ENCODE measurements at regions not wholly inside any gene's neighbourhood (a gene's known extent, or its start where the extent isn't known, plus 50 kb on each side); places are given as distances from the start of the nearest gene placed in this dataset.

DNA sequence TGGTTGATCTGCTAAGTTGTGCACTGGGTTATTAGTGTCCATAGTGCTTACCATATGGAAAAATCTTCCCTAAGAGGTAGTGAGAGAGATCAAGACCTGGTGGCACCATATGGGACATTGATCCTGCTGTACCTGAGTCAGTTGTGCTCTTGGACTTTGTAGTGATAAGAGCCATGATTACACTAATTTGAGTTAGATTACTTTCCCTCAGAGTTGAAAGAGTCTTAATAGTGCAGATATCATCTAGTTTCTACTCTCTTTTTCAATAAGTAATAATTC, 114.2 kb downstream of the KCNE4 start:
- Histone ChIP-seq H3K4me1 (ENCODE audit: control insufficient read depth in 3 of 3, insufficient read depth in 2 of 3, low read depth in 1 of 3, low read length in 2 of 3) (peaks cover 0 to 3% (median 0%) of the 10 kb centered on the region in 3 donors), H3K36me3 (ENCODE audit: control insufficient read depth in 3 of 3, insufficient read depth in 2 of 3, low read depth in 1 of 3, low read length in 3 of 3) (no peaks in the 10 kb centered on the region), H3K9me3 (ENCODE audit: control insufficient read depth in 2 of 2, insufficient read depth in 1 of 2, low read depth in 1 of 2, low read length in 1 of 2) (no peaks in the 10 kb centered on the region), H3K27ac (ENCODE audit: low read depth in 1 of 3, low read length in 2 of 3) (no peak overlapping the region), H3K4me3 (ENCODE audit: low read depth in 1 of 3, low read length in 3 of 3) (no peak overlapping the region), H3K27me3 (ENCODE audit: control insufficient read depth in 3 of 3, insufficient read depth in 3 of 3, low read length in 3 of 3) (no peaks in the 10 kb centered on the region)
- FAIRE-seq (no peak), DNase-seq (peak in 1 of 2 donors; percentile 87)

DNA sequence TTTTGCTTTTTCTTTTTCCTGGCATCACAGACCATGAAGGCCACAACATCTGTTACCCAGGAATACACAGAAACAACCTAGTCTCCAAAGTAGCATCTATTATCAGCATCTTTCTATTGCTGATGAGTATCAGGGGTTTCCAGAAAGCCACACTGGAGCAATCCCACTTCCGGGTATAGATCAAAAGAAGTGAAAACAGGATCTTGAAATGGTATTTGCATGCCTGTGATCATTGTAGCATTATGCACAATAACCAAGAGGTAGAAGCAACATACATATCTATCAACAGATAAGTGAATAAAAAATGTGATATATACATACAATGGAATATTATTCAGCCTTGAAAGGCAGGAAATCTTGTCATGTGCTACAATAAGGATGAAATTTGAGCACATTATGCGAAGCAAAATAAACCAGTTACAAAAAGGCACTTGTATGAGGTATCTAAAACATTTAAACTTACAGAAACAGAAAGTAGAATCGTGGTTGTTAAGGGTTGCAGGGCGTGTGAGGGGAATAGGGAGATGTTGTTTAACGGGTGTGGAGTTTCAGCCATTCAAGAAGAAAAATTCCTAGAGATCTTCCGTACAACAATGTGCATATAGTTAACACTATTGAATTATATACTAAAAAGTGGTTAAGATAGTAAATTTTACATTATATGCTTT, 115.1 kb downstream of the KCNE4 start:
- WGBS, 3 donors = 68 to 82% (median 78%) methylated on average over 6 of the region's 6 CpGs
- Histone ChIP-seq H3K36me3 (ENCODE audit: control insufficient read depth in 3 of 3, insufficient read depth in 2 of 3, low read depth in 1 of 3, low read length in 3 of 3) (no peaks in the 10 kb centered on the region), H3K9me3 (ENCODE audit: control insufficient read depth in 2 of 2, insufficient read depth in 1 of 2, low read depth in 1 of 2, low read length in 1 of 2) (no peaks in the 10 kb centered on the region), H3K27me3 (ENCODE audit: control insufficient read depth in 3 of 3, insufficient read depth in 3 of 3, low read length in 3 of 3) (no peaks in the 10 kb centered on the region), H3K4me1 (ENCODE audit: control insufficient read depth in 3 of 3, insufficient read depth in 2 of 3, low read depth in 1 of 3, low read length in 2 of 3) (peaks cover 0 to 3% (median 0%) of the 10 kb centered on the region in 3 donors), H3K4me3 (ENCODE audit: low read depth in 1 of 3, low read length in 3 of 3) (no peak overlapping the region), H3K27ac (ENCODE audit: low read depth in 1 of 3, low read length in 2 of 3) (no peak overlapping the region)
- no peak for DNase-seq
- no peak for FAIRE-seq

DNA sequence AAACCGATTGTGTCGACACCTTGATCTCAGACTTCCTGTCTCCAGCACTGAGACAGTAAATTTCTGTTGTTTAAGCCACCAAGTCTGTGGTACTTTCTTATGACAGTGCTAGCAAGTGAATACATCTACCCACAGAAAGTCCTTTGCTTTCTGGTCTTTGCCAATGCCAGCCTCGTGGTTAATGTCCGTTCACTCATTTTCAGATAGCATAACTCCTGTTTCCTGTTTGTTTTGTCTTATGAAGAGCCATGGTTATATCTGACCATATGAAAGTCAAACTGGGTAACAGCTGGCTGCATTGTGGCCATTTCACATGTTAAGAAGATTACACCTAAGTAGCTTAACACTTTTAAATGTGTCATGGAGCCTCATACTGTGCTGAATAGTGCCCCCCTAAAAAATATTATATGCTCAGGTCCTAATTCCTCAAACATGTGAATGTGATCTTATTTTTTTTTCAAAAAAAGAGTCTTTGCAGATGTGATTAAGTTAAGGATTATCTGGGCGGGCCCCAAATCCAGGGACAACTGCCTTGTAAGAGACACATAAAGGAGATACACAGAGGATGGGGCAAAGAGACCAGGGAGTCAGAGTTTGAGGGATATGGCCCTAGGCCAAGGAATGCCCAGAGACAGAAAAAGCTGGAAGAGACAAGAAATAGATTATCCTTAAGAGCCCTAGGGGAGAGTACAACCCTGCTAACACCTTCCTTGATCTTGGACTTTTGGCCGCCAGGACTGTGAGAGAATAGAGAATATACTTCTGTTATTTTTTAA, 118.0 kb downstream of the KCNE4 start:
- Histone ChIP-seq H3K4me1 (ENCODE audit: control insufficient read depth in 3 of 3, insufficient read depth in 2 of 3, low read depth in 1 of 3, low read length in 2 of 3) (peaks cover 0 to 3% (median 0%) of the 10 kb centered on the region in 3 donors), H3K27me3 (ENCODE audit: control insufficient read depth in 3 of 3, insufficient read depth in 3 of 3, low read length in 3 of 3) (no peaks in the 10 kb centered on the region), H3K4me3 (ENCODE audit: low read depth in 1 of 3, low read length in 3 of 3) (no peak overlapping the region), H3K9me3 (ENCODE audit: control insufficient read depth in 2 of 2, insufficient read depth in 1 of 2, low read depth in 1 of 2, low read length in 1 of 2) (no peaks in the 10 kb centered on the region), H3K36me3 (ENCODE audit: control insufficient read depth in 3 of 3, insufficient read depth in 2 of 3, low read depth in 1 of 3, low read length in 3 of 3) (no peaks in the 10 kb centered on the region), H3K27ac (ENCODE audit: low read depth in 1 of 3, low read length in 2 of 3) (no peak overlapping the region)
- FAIRE-seq (no peak), DNase-seq (no peak)
- whole genome bisulfite sequencing, 3 donors = 59 to 70% (median 65%) methylated on average over 6 of the region's 6 CpGs

DNA sequence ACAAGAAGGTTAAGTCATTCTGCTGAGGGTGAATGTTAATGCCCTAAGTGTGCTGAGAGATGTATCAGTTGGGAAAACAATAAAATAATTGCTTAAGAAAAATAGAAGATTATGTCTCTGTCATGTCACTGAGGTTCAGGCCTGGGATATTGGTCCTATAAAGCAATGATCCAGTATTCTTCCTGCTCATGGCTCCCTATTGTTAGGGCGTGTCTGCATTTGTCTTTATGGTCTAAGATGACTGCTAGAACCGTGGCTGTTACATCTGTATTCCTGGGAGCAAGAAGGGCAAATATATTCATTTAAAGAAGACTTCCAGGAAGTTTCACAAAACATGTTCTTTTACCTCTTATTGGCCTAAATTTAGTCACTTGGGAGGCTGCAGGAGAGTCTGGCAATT, 125.0 kb downstream of the KCNE4 start:
- DNase-seq = no peak
- no peaks in the 10 kb centered on the region for H3K4me1 ChIP-seq (ENCODE audit: control insufficient read depth in 3 of 3, insufficient read depth in 2 of 3, low read depth in 1 of 3, low read length in 2 of 3)

GRCh38 chr2:223180463-223180862, 128.5 kb downstream of the KCNE4 start:
- Histone ChIP-seq H3K9me3 (ENCODE audit: control insufficient read depth in 2 of 2, insufficient read depth in 1 of 2, low read depth in 1 of 2, low read length in 1 of 2) (no peaks in the 10 kb centered on the region), H3K4me1 (ENCODE audit: control insufficient read depth in 3 of 3, insufficient read depth in 2 of 3, low read depth in 1 of 3, low read length in 2 of 3) (no peaks in the 10 kb centered on the region), H3K4me3 (ENCODE audit: low read depth in 1 of 3, low read length in 3 of 3) (no peak overlapping the region), H3K36me3 (ENCODE audit: control insufficient read depth in 3 of 3, insufficient read depth in 2 of 3, low read depth in 1 of 3, low read length in 3 of 3) (no peaks in the 10 kb centered on the region), H3K27me3 (ENCODE audit: control insufficient read depth in 3 of 3, insufficient read depth in 3 of 3, low read length in 3 of 3) (no peaks in the 10 kb centered on the region), H3K27ac (ENCODE audit: low read depth in 1 of 3, low read length in 2 of 3) (no peak overlapping the region)
- DNase-seq (no peak), FAIRE-seq (no peak)
- 44 to 49% (median 46%) methylated on average over 2 of the region's 2 CpGs for WGBS, 3 donors

More for the DNA sequence above, 125.0 kb downstream of the KCNE4 start:
- FAIRE-seq = no peak
- no peak overlapping the region for H3K27ac ChIP-seq (ENCODE audit: low read depth in 1 of 3, low read length in 2 of 3)
- no peak overlapping the region for H3K4me3 ChIP-seq (ENCODE audit: low read depth in 1 of 3, low read length in 3 of 3)
- 34 to 78% (median 48%) methylated on average over 2 of the region's 2 CpGs for WGBS, 3 donors
- H3K9me3 ChIP-seq (ENCODE audit: control insufficient read depth in 2 of 2, insufficient read depth in 1 of 2, low read depth in 1 of 2, low read length in 1 of 2) = no peaks in the 10 kb centered on the region
- no peaks in the 10 kb centered on the region for H3K36me3 ChIP-seq (ENCODE audit: control insufficient read depth in 3 of 3, insufficient read depth in 2 of 3, low read depth in 1 of 3, low read length in 3 of 3)
- H3K27me3 ChIP-seq (ENCODE audit: control insufficient read depth in 3 of 3, insufficient read depth in 3 of 3, low read length in 3 of 3) = no peaks in the 10 kb centered on the region

DNA sequence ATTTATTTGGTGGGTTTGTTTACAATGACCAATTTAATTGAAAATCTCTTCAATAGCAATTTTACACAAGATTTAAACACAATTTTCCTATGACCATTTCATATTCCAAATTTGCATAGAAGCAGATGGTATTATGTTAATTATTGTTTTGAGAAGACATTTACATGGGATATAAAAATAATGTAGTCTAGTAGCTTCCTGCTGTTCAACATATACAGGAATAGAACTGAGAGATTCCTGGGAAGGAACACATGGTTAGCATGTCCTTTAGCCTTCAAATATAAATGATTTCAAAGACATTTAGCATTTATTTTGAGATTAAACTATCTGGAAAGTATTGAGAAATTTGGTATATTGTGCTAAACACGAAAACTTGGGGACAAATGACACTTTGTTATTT, 129.6 kb downstream of the KCNE4 start:
- Histone ChIP-seq H3K9me3 (ENCODE audit: control insufficient read depth in 2 of 2, insufficient read depth in 1 of 2, low read depth in 1 of 2, low read length in 1 of 2) (no peaks in the 10 kb centered on the region), H3K4me1 (ENCODE audit: control insufficient read depth in 3 of 3, insufficient read depth in 2 of 3, low read depth in 1 of 3, low read length in 2 of 3) (no peaks in the 10 kb centered on the region), H3K4me3 (ENCODE audit: low read depth in 1 of 3, low read length in 3 of 3) (no peak overlapping the region), H3K36me3 (ENCODE audit: control insufficient read depth in 3 of 3, insufficient read depth in 2 of 3, low read depth in 1 of 3, low read length in 3 of 3) (no peaks in the 10 kb centered on the region), H3K27ac (ENCODE audit: low read depth in 1 of 3, low read length in 2 of 3) (no peak overlapping the region), H3K27me3 (ENCODE audit: control insufficient read depth in 3 of 3, insufficient read depth in 3 of 3, low read length in 3 of 3) (no peaks in the 10 kb centered on the region)
- FAIRE-seq = no peak
- 32 to 60% (median 56%) methylated on average over 1 of the region's 1 CpG for WGBS, 3 donors
- no peak for DNase-seq

DNA sequence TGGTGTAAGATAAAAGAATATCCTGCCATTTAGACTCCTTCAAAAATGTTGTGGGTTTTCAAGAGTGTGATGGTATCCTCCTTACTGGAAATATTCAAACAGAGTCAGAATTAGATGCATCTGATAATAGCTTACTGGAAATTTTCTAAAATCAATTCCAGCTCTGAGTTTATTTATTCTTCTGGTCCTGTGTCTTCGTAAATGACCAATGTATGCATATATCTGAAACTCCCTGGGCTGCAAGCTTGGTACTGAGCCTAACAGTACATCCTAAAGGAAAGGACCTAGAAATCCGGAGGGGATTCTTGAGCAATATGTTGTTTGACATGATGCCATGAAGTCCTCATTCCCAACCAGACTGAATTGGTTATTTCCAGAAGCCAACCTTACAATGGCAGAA, 130.4 kb downstream of the KCNE4 start:
- 78 to 82% (median 79%) methylated on average over 2 of the region's 2 CpGs for WGBS, 3 donors
- FAIRE-seq (no peak), DNase-seq (no peak)
- Histone ChIP-seq H3K4me1 (ENCODE audit: control insufficient read depth in 3 of 3, insufficient read depth in 2 of 3, low read depth in 1 of 3, low read length in 2 of 3) (no peaks in the 10 kb centered on the region), H3K4me3 (ENCODE audit: low read depth in 1 of 3, low read length in 3 of 3) (no peak overlapping the region), H3K27ac (ENCODE audit: low read depth in 1 of 3, low read length in 2 of 3) (no peak overlapping the region), H3K27me3 (ENCODE audit: control insufficient read depth in 3 of 3, insufficient read depth in 3 of 3, low read length in 3 of 3) (no peaks in the 10 kb centered on the region), H3K36me3 (ENCODE audit: control insufficient read depth in 3 of 3, insufficient read depth in 2 of 3, low read depth in 1 of 3, low read length in 3 of 3) (no peaks in the 10 kb centered on the region), H3K9me3 (ENCODE audit: control insufficient read depth in 2 of 2, insufficient read depth in 1 of 2, low read depth in 1 of 2, low read length in 1 of 2) (no peaks in the 10 kb centered on the region)

DNA sequence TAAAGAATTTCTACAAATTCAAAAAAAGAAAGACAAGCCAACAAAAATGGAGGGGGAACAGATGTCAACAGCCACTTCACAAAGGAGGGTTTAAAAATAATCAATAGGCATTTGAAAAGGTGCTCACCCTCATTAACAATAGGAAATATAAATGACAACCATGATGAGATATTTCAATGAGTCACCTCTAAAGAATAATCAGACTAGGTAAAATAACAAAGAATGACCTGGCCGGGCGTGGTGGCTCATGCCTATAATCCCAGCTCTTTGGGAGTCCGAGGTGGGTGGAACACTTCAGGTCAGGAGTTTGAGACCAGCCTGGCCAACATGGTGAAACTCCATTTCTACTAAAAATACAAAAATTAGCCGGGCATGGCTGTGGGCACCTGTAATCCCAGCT, 133.6 kb downstream of the KCNE4 start:
- Histone ChIP-seq H3K4me3 (ENCODE audit: low read depth in 1 of 3, low read length in 3 of 3) (no peak overlapping the region), H3K27ac (ENCODE audit: low read depth in 1 of 3, low read length in 2 of 3) (no peak overlapping the region), H3K36me3 (ENCODE audit: control insufficient read depth in 3 of 3, insufficient read depth in 2 of 3, low read depth in 1 of 3, low read length in 3 of 3) (no peaks in the 10 kb centered on the region), H3K4me1 (ENCODE audit: control insufficient read depth in 3 of 3, insufficient read depth in 2 of 3, low read depth in 1 of 3, low read length in 2 of 3) (no peaks in the 10 kb centered on the region), H3K9me3 (ENCODE audit: control insufficient read depth in 2 of 2, insufficient read depth in 1 of 2, low read depth in 1 of 2, low read length in 1 of 2) (no peaks in the 10 kb centered on the region), H3K27me3 (ENCODE audit: control insufficient read depth in 3 of 3, insufficient read depth in 3 of 3, low read length in 3 of 3) (no peaks in the 10 kb centered on the region)
- WGBS, 3 donors = 75 to 87% (median 76%) methylated on average over 4 of the region's 4 CpGs
- FAIRE-seq = no peak
- no peak for DNase-seq

- Histone ChIP-seq H3K9me3 (ENCODE audit: control insufficient read depth in 2 of 2, insufficient read depth in 1 of 2, low read depth in 1 of 2, low read length in 1 of 2) (no peaks in the 10 kb centered on the region), H3K36me3 (ENCODE audit: control insufficient read depth in 3 of 3, insufficient read depth in 2 of 3, low read depth in 1 of 3, low read length in 3 of 3) (no peaks in the 10 kb centered on the region), H3K4me3 (ENCODE audit: low read depth in 1 of 3, low read length in 3 of 3) (no peak overlapping the region), H3K27me3 (ENCODE audit: control insufficient read depth in 3 of 3, insufficient read depth in 3 of 3, low read length in 3 of 3) (no peaks in the 10 kb centered on the region), H3K4me1 (ENCODE audit: control insufficient read depth in 3 of 3, insufficient read depth in 2 of 3, low read depth in 1 of 3, low read length in 2 of 3) (no peaks in the 10 kb centered on the region), H3K27ac (ENCODE audit: low read depth in 1 of 3, low read length in 2 of 3) (no peak overlapping the region)
- 91 to 92% (median 92%) methylated on average over 3 of the region's 3 CpGs for WGBS, 3 donors
- DNase-seq = no peak
- FAIRE-seq = no peak
These were observed 135.3 kb downstream of the KCNE4 start for GRCh38 chr2:223187256-223187655.
